HUDEP-2 (cell line): ENCODE measurements at regions not wholly inside any gene's neighbourhood (a gene's known extent, or its start where the extent isn't known, plus 50 kb on each side); places are given as distances from the start of the nearest gene placed in this dataset.
"Not testable (repeated sequence)": the region's sequence is repeated elsewhere in the genome, so short reads cannot be mapped to it uniquely, and the experiment has no call there.

Source experiments
- DNase-seq, 76 experiments: peaks; one replicate each; lab custom pipeline; 2025; ENCODE audit not compliant: unreplicated experiment in 76 of 76; lab: John Stamatoyannopoulos, UW

DNA sequence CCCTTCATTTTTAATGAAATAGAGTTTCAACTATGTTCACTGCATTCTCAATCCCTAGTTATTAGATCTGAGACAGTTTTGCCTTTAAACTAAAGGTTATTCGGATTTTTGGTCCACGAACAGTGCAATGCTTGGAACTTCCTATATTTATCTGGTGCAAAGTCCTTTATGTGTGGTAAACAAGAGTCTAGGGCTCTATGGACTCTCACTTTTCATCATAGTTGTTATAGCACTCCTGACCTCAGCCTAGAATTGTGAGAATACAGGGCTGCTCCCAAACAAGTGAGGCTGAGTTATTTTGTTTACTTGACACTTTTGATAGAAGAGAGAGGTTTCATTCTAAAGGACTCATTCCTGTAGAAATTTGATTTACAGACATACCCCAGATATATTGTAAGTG, 692.1 kb downstream of the TTLL7 start:
- DNase-seq, result not testable (repeated sequence)

DNA sequence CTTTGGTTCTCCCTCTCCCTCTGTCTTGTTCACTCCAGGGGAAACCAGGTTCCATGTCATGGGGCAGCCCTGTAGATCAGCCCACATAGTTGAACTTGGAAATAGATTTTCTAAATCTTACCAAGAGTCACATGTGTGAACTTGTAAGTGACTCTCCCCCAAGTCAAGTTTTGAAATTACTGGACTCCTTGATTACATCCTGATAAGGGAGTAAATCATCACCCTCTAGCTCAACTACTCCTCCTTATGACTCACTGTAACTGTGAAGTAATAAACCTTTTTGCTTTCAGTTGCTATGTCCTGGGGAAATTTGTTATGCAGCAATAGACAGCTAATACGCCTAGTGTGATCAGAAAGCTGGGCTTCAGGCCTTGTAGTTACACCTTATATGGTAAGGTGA, 703.3 kb downstream of the TTLL7 start:
- not testable (repeated sequence) for DNase-seq

DNA sequence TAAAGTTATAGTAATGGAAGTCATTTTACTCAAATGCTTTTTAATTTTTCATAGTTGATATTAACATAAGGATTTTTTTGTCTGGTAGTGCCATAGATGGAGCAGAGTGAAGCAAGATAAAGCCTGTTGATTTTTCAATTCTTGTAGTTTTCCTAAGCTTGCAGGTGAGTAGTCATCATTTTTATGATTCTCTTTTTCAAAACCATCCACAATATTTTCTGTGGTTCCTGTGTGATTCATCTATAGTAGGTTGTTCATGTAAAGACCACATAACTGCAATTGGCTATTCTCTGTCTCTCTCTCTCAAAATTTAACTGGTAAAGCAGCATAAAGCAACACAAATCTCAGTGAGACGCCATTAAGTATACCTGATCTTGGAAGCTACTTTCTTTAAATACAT, 711.5 kb downstream of the TTLL7 start:
- DNase-seq, result not testable (repeated sequence)

DNA sequence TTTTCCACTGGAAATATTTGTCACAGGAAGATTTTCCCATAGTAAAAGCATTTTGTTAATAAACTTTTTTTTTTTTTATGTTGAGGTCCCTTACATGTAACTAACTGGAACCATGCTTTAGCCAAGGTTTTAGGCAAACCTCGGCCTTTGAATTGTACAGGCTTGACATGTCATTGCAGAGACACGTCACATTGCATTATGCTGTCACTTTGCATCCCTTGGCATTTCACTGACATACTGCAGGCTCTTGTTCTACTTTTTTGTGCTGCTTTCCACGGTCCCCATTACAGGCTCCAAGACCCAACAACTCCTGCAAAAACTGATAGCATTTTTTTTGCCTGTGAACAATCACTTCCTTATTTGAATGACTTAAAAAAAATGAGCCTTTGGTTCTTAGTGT, 724.3 kb downstream of the TTLL7 start:
- DNase-seq, result not testable (repeated sequence)

DNA sequence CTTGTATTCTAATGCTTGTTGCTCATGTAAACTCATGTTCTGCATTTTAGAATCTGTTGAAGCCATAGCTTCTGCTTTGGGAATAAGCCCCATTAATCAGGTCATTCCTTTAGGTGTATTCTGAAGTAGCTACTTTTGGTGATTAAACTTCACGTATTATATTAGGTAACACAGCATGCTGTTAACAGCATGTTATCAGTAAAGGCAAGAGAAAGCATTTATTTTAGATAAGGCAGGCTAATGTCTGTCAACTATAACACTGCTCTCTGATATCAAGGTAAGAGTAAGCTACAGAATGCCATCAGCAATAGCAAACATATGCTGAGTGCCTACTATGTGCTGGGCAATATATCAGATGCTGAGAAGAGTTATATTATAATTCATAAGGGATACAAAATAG, 726.4 kb downstream of the TTLL7 start:
- not testable (repeated sequence) for DNase-seq

DNA sequence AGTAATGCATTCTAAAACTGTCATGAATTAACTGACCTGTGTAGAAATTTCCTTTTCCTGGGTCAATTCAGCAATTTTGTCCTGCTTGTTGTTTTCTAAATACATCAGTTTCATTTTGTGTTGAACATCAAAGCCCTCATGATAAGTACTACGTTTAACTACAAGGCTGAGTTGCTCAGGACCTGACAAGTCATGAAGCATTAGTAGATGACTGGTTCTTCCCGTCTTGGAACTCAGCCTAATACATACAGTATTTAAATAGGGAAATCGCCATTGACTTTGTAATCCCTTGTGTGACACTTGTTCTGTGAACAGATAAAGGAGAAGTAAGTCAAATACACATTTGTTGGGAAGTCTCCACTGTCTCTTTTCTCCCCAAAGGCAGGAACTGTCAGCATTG, 727.1 kb downstream of the TTLL7 start:
- not testable (repeated sequence) for DNase-seq

DNA sequence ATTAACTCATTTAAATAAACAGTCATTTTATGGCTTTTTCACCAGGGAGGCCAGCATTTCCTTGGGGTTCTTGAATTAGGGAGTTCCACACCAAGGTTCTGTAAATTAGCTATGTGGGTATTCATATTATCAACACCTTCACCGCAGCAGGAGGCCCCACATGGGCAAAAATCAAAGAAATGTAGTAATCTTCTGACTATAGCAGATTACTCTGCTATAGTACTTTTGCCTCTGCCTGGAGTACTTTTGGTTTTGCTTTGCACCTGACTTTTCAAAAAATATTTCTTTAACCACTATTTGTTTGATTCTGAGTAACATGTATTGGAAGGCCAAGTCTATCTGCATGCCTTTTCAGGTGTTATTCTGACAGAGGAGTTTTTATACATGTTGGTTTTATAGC, 728.1 kb downstream of the TTLL7 start:
- not testable (repeated sequence) for DNase-seq

DNA sequence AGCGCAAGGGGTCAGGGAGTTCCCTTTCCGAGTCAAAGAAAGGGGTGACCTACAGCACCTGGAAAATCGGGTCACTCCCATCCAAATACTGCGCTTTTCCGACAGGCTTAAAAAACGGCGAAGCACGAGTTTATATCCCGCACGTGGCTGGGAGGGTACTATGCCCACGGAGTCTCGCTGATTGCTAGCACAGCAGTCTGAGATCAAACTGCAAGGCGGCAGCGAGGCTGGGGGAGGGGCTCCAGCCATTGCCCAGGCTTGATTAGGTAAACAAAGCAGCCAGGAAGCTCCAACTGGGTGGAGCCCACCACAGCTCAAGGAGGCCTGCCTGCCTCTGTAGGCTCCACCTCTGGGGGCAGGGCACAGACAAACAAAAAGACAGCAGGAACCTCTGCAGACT, 735.1 kb downstream of the TTLL7 start:
- DNase-seq, result not testable (repeated sequence)

DNA sequence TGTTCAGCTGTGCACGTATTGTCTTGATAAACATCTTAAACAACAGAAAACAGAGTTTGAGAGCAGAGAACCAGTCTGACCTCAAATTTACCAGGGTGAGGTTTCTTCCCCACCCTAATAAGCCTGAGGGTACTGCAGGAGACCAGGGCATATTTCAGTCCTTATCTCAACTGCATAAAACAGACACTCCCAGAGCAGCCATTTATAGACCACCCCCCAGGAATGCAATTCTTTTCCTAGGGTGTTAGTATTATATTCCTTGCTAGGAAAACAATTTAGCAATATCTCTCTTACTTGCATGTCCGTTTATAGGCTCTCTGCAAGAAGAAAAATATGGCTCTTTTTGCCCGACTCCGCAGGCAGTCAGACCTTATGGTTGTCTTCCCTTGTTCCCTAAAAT, 747.2 kb downstream of the TTLL7 start:
- DNase-seq, result not testable (repeated sequence)

DNA sequence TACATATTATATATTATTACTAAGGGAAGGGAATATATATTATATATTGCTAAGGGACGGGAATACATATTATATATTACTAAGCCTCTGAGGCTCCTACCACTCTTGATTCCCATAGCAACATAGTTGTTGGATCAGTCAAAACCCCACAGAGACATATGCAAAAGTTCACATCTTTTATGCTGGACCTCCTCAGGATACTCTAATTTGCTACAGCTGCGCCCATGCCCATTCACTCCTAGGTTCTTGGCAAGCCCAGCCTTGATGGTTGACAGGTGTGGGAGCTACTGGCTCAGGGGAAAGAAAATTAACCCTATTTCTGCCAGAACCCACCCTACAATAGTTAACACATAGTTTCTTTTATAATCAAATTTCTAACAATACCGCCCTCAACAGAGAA, 752.2 kb downstream of the TTLL7 start:
- not testable (repeated sequence) for DNase-seq

DNA sequence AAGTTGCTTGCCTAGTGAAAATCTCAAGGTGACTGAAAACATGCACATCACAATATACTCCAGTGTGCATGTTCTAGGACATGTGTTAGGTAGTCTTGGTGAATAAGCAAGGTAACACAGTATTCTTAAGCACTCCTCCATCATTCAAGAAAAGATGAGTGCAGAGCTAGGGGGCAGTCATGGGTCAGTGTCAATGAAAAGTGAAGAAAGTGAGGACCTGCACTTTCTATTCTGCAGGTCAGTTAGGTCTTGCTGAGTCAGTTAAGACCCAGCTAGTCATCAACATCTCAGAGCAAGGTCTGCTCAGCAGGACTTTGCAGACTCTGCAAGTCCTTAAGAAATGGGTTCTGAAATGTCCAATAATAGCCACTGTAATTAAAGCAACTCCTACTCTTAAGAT, 754.1 kb downstream of the TTLL7 start:
- not testable (repeated sequence) for DNase-seq

DNA sequence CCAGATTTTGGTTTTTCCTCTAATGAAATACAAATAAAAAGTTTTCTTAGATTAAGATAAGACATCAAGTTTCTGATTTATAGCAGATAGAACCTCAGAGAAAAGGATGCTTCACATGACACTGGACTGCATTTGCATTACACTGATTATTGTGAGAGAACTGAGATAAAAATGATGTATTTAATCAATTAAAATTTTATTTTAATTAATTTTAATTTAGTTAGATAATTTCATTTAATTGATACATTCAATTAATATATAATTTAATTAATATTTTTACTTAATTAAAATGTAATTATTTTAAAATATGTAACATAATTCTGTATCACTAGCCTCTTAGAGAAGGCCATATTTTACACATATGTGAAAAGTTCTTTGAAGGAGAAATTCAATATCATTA, 759.4 kb downstream of the TTLL7 start:
- DNase-seq, result not testable (repeated sequence)

DNA sequence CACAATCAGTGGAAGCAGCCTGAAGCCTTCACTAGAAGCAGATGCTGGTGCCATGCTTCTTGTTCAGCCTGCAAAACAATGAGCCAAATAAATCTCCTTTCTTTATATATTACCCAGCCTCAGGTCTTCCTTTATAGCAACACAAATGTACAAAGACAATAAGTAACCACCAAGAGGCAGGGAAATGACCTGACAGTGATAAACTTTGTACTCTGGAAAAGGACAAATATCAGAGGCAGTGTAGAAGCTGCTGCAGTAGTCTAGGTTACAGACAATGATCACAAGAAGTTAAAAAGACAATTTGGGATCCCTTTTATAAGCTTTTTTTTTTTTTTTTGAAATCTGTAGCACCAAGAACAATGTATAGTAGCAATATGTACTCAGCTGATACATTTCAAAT, 760.3 kb downstream of the TTLL7 start:
- not testable (repeated sequence) for DNase-seq

DNA sequence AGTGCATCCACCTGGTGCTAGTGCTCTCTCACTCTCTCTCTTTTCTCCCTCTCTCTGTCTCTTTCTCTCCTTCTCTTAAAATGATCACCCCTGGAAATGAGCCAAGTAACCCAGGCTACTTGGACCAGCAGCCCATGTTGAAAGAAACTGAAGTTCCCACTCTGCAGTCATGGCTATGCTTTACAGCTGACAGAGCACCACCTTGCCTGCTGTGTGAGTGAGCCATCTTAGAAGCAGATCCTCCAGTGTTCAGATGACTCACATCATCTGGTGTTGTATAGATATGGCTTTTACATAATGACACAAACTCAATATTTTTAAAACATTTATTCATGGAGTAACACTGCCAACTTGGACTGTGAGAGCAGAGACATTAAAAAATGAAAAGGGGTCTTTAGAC, 779.1 kb downstream of the TTLL7 start:
- DNase-seq, result not testable (repeated sequence)

DNA sequence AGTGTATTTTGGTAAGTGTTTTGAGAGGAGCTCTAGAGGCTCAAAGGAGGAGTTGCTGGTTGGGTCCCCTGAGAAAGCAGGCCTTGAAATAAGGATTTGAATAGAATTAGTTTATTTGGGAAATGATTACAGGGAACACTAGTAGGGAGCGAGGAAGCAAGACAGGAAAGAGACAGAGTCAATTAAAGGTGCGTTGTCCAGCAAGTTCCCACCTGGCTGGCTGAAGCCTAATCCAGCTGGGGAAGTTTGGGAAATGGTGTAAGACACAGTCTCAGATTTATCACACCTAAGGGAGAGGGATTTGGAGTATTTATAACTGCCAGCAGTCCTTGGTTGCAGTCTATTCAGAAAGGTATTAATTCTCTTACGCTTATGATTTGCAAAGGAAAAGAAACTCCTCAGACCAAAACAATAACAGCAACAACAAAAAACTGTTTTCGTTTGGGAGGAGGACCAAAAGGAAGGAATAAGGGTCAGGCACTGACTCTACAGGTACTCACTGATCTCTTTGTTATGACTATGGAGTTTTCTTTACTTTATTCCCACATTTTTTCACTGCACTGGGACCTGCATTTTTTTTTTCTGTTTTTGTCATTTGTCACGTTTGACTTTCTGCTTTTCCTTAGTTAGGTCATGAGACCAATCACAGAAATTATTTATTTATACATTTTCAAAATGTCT, 780.8 kb downstream of the TTLL7 start:
- not testable (repeated sequence) for DNase-seq

DNA sequence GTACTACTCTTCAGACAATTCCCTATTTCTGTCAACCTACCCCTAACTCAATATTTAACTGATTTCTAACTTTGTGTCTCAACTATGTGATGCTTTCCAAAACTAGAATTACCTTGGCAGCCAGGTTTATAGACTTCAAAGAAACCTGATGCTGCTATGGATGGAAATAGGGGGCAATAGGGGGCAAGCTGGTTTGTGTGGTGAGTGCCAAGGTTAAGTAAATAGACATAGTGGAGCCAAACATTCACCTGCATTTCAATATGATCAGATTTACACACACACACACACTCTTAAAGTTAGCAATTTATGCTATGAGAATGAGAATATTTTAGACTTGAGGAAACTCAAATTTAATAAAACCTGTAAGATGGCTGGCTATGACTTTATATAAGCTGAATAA, 784.6 kb downstream of the TTLL7 start:
- not testable (repeated sequence) for DNase-seq

DNA sequence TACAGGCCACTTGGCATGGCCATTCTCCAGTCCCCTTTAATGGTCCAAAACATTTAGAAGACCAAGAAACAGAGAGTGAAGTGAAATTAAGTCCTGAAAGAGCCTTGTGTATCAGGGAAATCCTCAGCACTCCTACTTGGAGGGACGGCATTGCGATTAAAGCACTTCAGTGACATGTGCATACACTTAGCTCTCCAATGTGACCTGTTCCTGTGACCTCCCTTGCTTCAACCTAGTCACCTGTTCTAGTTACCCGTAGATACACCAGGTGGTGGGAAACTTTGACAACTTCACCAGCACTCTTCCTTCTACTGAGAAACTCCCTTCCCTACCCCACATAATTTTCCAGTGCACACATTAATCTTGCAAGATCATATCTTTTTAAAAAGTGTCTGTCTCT, 785.3 kb downstream of the TTLL7 start:
- DNase-seq, result not testable (repeated sequence)

DNA sequence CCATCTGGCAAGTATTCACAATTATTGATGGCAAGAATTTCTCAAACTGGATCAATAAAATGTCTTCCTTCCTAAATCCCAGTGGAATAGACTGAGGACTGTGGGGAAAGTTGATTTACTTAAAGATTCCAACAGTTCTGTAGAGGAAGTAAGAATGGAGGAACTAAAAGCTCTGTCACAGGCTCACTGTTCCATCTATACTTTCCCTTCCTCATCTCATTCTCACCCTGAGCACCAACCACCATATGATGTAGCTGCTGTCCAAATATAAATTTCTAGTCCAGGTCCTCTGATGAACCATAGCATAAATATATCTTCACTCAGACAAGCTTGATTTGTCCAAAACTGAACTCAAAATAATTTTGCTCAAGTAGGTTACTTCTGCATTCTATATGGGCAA, 786.9 kb downstream of the TTLL7 start:
- DNase-seq, result not testable (repeated sequence)

DNA sequence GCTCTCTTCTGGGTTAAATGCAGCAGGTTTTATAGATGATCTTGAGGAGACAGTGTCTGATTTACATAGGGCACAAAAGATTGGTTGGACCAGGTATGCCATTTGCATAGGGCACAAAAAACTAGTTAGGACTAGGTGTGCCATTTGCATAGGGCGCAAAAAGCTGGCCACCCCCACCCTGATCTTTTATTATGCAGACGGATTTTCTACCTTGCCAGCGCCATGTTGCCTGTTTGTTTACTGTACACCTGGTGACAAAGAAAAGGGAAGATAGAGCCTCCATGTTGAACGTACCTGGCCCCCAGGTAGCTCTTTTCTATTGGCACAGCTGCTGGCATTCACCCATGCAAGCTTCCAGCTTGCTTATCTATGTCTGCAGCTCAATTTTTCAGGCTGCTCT, 790.4 kb downstream of the TTLL7 start:
- not testable (repeated sequence) for DNase-seq

DNA sequence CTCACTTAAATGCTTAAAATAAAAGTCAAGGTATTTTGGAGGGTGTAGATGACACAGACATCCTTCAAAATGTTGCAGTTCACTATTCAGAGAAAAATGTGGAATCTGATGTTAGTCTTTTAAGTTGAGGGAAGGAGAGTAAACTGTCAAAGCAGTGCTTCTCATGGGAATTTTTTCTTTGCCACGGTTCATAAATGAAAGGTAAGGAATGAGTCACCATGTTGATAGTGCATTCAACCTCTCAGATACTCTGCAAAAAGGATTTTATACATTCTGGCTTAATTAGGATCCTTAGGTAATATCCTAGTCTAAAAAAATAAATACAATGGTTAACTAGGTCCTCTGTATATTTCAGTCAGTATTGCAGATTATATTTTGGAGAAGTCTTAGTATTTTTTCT, 804.3 kb downstream of the TTLL7 start:
- DNase-seq, result not testable (repeated sequence)

DNA sequence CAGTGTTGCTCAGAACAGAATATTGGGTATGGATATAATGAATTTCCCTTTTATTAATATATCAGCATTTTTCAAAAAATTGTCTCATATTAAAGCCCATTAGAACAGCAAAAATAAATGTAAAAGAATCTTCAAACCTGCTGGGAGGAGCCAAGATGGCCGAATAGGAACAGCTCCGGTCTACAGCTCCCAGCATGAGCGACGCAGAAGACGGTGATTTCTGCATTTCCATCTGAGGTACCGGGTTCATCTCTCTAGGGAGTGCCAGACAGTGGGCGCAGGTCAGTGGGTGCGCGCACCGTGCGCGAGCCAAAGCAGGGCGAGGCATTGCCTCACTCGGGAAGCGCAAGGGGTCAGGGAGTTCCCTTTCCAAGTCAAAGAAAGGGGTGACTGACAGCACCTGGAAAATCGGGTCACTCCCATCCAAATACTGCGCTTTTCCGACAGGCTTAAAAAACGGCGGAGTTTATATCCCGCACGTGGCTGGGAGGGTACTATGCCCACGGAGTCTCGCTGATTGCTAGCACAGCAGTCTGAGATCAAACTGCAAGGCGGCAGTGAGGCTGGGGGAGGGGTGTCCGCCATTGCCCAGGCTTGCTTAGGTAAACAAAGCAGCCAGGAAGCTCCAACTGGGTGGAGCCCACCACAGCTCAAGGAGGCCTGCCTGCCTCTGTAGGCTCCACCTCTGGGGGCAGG, 816.8 kb downstream of the TTLL7 start:
- DNase-seq, result not testable (repeated sequence)

DNA sequence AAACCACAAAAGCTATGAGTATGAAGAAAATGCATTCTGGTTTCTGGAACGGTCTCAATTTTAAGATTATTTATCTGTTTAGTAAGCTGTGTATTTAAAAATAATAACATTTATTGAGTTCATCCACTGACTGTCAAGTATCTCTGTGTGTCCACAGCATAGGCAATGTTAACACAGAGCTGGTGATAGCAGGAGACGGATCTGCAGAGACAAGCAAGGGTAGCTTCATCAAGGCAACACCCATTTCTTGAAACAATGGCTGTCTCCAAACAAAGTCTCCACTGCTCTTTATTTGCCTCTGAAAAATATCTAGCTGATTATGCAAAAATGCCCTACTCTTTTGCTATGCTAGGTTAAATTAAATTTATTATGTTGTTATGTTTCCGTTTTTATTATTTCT, 818.3 kb downstream of the TTLL7 start:
- not testable (repeated sequence) for DNase-seq
